HUES6 (cell line): ENCODE measurements at regions not wholly inside any gene's neighbourhood (a gene's known extent, or its start where the extent isn't known, plus 50 kb on each side); places are given as distances from the start of the nearest gene placed in this dataset.

ENCODE experiments used
- H3K27ac ChIP-seq: 2 replicates; pipeline ENCODE4 v1.7.0; 2013; ENCODE audit warnings: low read depth, mild to moderate bottlenecking, low read length, inconsistent platforms
- H3K27me3 ChIP-seq: 2 replicates; pipeline ENCODE4 v1.6.1; 2013; ENCODE audit warnings: low read length; ENCODE audit not compliant: control insufficient read depth, insufficient read depth
- H3K36me3 ChIP-seq: 2 replicates; pipeline ENCODE4 v1.6.1; 2013; ENCODE audit warnings: low read length; ENCODE audit not compliant: control insufficient read depth, insufficient read depth
- H3K4me1 ChIP-seq: 2 replicates; pipeline ENCODE4 v1.6.1; 2013; ENCODE audit warnings: low read length; ENCODE audit not compliant: control insufficient read depth, insufficient read depth
- H3K4me3 ChIP-seq: 2 replicates; pipeline ENCODE4 v1.5.1; 2013; ENCODE audit warnings: low read depth, low read length
- H3K9ac ChIP-seq: one replicate; pipeline ENCODE4 v1.6.1; 2013; ENCODE audit warnings: mild to moderate bottlenecking, low read length
- H3K9me3 ChIP-seq: 2 replicates; pipeline ENCODE4 v1.6.1; 2013; ENCODE audit warnings: low read depth, low read length; ENCODE audit not compliant: control insufficient read depth, insufficient read depth

- Histone ChIP-seq H3K4me3 (no peak overlapping the region), H3K36me3 (no peaks in the 10 kb centered on the region), H3K9ac (no peak overlapping the region), H3K4me1 (peaks cover 2% of the 10 kb centered on the region; the same call in 1 of the 2 replicates), H3K9me3 (peaks cover 15% of the 10 kb centered on the region; the same call in 1 of the 2 replicates), H3K27ac (no peak overlapping the region), H3K27me3 (no peaks in the 10 kb centered on the region)
These were observed 146.1 kb upstream of the LINGO1 start for GRCh38 chr15:77778802-77779201.

DNA sequence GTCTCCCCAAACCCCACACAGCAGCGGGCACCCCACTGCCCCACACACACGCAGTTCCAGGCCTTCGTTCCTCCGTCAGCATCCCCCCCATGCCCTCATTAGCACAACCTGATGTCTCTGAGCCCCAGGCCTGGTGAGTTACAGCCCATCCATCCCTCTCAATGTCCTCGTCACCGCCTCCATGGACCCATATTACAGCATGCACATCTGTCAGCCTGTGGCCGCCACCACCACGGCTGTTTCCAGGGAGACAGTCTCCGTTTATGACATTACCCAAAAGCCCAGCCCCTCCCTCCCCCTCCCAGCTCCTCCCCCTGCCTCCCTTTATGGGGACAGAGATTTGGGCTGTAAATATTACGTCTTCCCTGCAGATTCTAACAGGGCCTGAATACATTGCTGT lies 143.1 kb upstream of the LINGO1 start:
- Histone ChIP-seq H3K27ac (no peak overlapping the region), H3K4me1 (peaks cover 2% of the 10 kb centered on the region; the same call in 1 of the 2 replicates), H3K27me3 (no peaks in the 10 kb centered on the region), H3K9ac (no peak overlapping the region), H3K36me3 (no peaks in the 10 kb centered on the region), H3K9me3 (peaks cover 15% of the 10 kb centered on the region; the same call in 1 of the 2 replicates), H3K4me3 (no peak overlapping the region)

DNA sequence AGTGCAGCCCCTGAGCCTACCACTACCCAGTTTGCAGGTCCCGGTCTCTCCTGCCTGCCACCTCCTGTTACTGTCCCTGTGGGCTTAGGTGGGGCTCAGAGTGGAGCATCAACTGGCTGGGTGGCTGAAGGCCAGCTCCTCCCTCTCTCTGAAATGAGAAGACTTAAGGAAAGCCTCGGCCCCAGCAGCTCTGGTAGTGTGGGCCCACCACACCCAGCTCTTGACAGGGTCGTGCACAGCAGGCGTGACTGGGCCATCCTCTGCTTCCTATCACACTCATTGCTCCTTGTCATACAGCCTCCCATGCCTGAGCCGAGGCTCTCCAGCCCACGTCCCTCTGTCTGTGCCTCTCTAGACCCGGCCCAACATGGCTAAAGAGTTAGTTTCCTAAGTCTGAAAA lies 142.7 kb upstream of the LINGO1 start:
- Histone ChIP-seq H3K4me1 (peaks cover 2% of the 10 kb centered on the region; the same call in 1 of the 2 replicates), H3K9ac (no peak overlapping the region), H3K27ac (no peak overlapping the region), H3K27me3 (no peaks in the 10 kb centered on the region), H3K9me3 (peaks cover 15% of the 10 kb centered on the region; the same call in 1 of the 2 replicates), H3K4me3 (no peak overlapping the region), H3K36me3 (no peaks in the 10 kb centered on the region)

DNA sequence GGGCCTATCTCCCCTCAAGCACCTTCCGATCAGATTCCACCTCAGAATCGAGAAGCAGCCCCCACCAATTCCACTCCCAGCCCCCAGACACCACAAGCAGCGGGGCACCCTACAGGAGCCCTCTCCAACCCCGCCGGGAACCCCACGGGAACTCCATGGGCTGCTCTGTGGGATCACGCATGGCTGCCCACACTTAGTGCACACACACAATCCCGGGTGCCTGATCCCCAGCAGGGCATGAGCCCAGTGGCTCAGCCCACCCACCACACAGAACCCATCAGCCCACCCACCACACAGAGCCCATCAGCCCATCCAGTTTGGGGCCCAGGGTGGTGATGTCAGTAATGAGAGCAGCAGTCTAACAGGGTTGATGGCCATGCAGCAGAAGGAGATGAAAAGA lies 141.6 kb upstream of the LINGO1 start:
- H3K9me3 ChIP-seq = peaks cover 11% of the 10 kb centered on the region; the same call in 1 of the 2 replicates
- H3K9ac ChIP-seq = no peak overlapping the region
- peaks cover 2% of the 10 kb centered on the region; the same call in 1 of the 2 replicates for H3K4me1 ChIP-seq
- no peak overlapping the region for H3K4me3 ChIP-seq
- H3K27ac ChIP-seq = no peak overlapping the region
- no peaks in the 10 kb centered on the region for H3K27me3 ChIP-seq
- H3K36me3 ChIP-seq = no peaks in the 10 kb centered on the region

GRCh38 chr15:77773903-77774302 lies 141.2 kb upstream of the LINGO1 start:
- no peaks in the 10 kb centered on the region for H3K36me3 ChIP-seq

DNA sequence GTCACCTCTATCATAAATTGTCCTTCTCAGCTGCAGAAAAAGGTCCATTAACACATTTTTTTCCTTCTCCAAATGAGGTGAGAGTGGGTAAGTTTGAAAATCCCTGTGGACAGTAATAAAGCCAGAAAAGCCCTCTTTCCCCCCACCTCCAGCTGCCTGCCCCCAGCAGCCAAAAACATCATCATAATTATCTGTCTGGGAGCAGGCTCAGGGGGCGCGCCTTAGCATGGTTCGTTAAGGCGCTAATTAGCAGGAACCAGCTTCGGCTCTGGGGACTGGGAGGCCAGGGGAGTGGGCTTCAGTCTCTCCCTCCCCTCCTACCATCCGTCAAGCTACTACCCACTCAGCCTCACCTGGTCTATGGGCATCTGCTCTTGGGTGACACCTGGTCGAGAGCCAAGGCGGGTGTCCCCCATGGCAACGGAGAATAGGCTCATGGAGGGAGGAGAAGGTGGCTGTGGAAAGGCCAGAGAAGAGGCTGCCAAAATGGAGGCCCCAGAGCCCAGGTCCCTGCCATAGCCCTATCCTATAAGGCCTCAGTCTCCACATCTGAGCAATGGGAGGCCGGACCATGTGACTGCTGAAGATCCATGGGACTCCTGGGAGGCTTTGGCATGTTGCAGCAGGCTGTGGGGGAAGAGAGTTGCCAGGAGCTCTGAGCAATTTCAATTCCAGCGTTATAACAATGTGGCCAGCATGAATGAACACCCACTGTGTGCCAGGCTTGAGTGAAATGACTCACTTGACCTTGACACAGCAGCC lies 140.1 kb upstream of the LINGO1 start:
- no peak overlapping the region for H3K9ac ChIP-seq
- H3K4me1 ChIP-seq = peaks cover 13% of the 10 kb centered on the region
- H3K36me3 ChIP-seq = no peaks in the 10 kb centered on the region
- no peak overlapping the region for H3K4me3 ChIP-seq
- no peak overlapping the region for H3K27ac ChIP-seq
- no peaks in the 10 kb centered on the region for H3K27me3 ChIP-seq
- H3K9me3 ChIP-seq = no peaks in the 10 kb centered on the region

More at GRCh38 chr15:77773903-77774302, 141.2 kb upstream of the LINGO1 start:
- Histone ChIP-seq H3K9me3 (peaks cover 8% of the 10 kb centered on the region; the same call in 1 of the 2 replicates), H3K27me3 (no peaks in the 10 kb centered on the region), H3K9ac (no peak overlapping the region), H3K4me3 (no peak overlapping the region), H3K27ac (no peak overlapping the region), H3K4me1 (peaks cover 2% of the 10 kb centered on the region; the same call in 1 of the 2 replicates)

DNA sequence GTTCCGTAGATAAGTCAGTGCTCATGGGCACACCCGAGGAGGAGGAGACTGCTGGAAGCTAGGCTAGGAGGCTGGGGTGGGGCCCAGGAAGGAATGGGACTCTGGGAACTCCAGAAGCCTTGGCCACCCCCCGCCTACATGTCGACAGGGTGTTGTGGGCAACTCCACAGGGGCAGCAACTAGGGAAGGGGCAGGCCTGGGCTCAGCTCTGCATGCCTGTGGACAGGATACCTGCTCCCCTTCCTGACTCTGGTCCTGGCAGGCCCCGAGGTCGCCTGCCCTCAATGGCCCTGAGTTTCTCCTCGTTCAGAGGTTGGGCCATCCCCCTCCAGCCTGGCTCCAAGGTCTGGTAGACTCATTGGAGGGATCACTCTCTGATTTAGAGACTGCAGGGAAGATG lies 138.9 kb upstream of the LINGO1 start:
- H3K27ac ChIP-seq = no peak overlapping the region
- H3K4me3 ChIP-seq = no peak overlapping the region
- no peaks in the 10 kb centered on the region; the same call in 1 of the 2 replicates for H3K27me3 ChIP-seq
- H3K9me3 ChIP-seq = no peaks in the 10 kb centered on the region
- H3K9ac ChIP-seq = no peak overlapping the region
- H3K36me3 ChIP-seq = no peaks in the 10 kb centered on the region
- peaks cover 16% of the 10 kb centered on the region for H3K4me1 ChIP-seq

- Histone ChIP-seq H3K27ac (no peak overlapping the region), H3K4me1 (peaks cover 13% of the 10 kb centered on the region), H3K4me3 (no peak overlapping the region), H3K9me3 (no peaks in the 10 kb centered on the region), H3K9ac (no peak overlapping the region), H3K27me3 (no peaks in the 10 kb centered on the region; the same call in 1 of the 2 replicates), H3K36me3 (no peaks in the 10 kb centered on the region)
These were observed 137.0 kb upstream of the LINGO1 start for GRCh38 chr15:77769700-77770099.

GRCh38 chr15:77768521-77769078 lies 135.9 kb upstream of the LINGO1 start:
- no peak overlapping the region for H3K27ac ChIP-seq
- H3K36me3 ChIP-seq = no peaks in the 10 kb centered on the region
- peaks cover 14% of the 10 kb centered on the region for H3K4me1 ChIP-seq
- no peak overlapping the region for H3K4me3 ChIP-seq
- H3K9ac ChIP-seq = no peak overlapping the region
- H3K27me3 ChIP-seq = no peaks in the 10 kb centered on the region; the same call in 1 of the 2 replicates
- H3K9me3 ChIP-seq = no peaks in the 10 kb centered on the region

- no peaks in the 10 kb centered on the region; the same call in 1 of the 2 replicates for H3K27me3 ChIP-seq
- no peaks in the 10 kb centered on the region for H3K9me3 ChIP-seq
- H3K27ac ChIP-seq = no peak overlapping the region
- H3K36me3 ChIP-seq = no peaks in the 10 kb centered on the region
- H3K9ac ChIP-seq = no peak overlapping the region
- H3K4me3 ChIP-seq = no peak overlapping the region
- peaks cover 16% of the 10 kb centered on the region for H3K4me1 ChIP-seq
These were observed 135.4 kb upstream of the LINGO1 start for GRCh38 chr15:77768107-77768506.

DNA sequence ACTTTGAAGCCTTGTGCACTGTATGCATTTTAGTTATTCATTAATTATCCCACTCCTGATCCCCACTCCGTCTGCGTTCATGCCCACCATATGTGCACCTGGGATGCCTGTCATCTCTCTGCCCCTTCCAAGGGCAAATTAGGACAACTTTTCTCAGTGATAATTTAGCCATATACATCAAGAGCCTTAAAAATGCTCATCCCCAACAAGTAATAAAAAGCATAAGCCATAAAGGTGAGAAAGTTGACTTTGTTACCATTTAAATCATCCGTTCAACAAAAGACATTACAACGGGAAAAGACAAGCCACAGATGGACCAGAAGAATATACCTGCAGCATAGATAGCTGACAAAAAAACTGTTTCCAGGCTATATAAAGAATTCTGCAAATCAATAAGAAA lies 131.4 kb upstream of the LINGO1 start:
- Histone ChIP-seq H3K4me3 (no peak overlapping the region), H3K36me3 (no peaks in the 10 kb centered on the region), H3K9ac (no peak overlapping the region), H3K27ac (no peak overlapping the region), H3K9me3 (no peaks in the 10 kb centered on the region), H3K4me1 (peaks cover 16% of the 10 kb centered on the region), H3K27me3 (no peaks in the 10 kb centered on the region; the same call in 1 of the 2 replicates)
